Thyroid gland (tissue), 4 donors: ENCODE measurements at regions not wholly inside any gene's neighbourhood (a gene's known extent, or its start where the extent isn't known, plus 50 kb on each side); places are given as distances from the start of the nearest gene placed in this dataset.
"Not testable (repeated sequence)": the region's sequence is repeated elsewhere in the genome, so short reads cannot be mapped to it uniquely, and the experiment has no call there.

ENCODE experiments used
- DNase-seq, 2 donors: peaks; one replicate each; pipeline ENCODE4 v3.0.0-alpha.2; 2019
- H3K27ac ChIP-seq, 3 donors: fragments of 200-600 bp; sonication (generic); 1 replicate in 2 of 3; 2 replicates in 1 of 3; pipeline ENCODE4 v1.5.1; 2016 to 2019; ENCODE audit warnings: mild to moderate bottlenecking in 1 of 3, moderate library complexity in 1 of 3
- H3K27me3 ChIP-seq: fragments of 200-600 bp; sonication (generic); one replicate; pipeline ENCODE4 v1.5.1; 2019
- H3K36me3 ChIP-seq, 2 donors: fragments of 200-600 bp; sonication (generic); one replicate each; pipeline ENCODE4 v1.5.1; 2016 to 2019
- H3K4me1 ChIP-seq, 2 donors: fragments of 200-600 bp; sonication (generic); one replicate each; pipeline ENCODE4 v1.5.1; 2017 to 2019
- H3K4me3 ChIP-seq, 3 donors: fragments of 200-600 bp; sonication (generic); replicated peaks in 1 of 3; 1 replicate in 2 of 3; 2 replicates in 1 of 3; pipeline ENCODE4 v1.5.1; 2016; ENCODE audit warnings: mild to moderate bottlenecking in 1 of 3
- H3K9me3 ChIP-seq: fragments of 200-600 bp; sonication (generic); one replicate; pipeline ENCODE4 v1.5.1; 2017
- POLR2A ChIP-seq, 2 donors: fragments of 450-650 bp; IDR thresholded peaks; one replicate each; pipeline ENCODE4 v1.6.1; 2017; ENCODE audit warnings: antibody characterized with exemption in 2 of 2, mild to moderate bottlenecking in 2 of 2, moderate library complexity in 1 of 2
- WGBS, 2 donors: methylation state at CpG; one replicate each; pipeline ENCODE4 v1.1.5; 2017; 5-methylcytosine and 5-hydroxymethylcytosine counted together
- intact Hi-C: fragments of 100-400 bp; cut with DNase I; formaldehyde crosslinking; loops from one replicate; pipeline ENCODE4 v1.15.1; 2023
- TF ChIP-seq, protein P1 (sequence below), 6 experiments: fragments of 200-600 bp in 3 of 6; fragments of 450-650 bp in 3 of 6; sonication (generic) in 3 of 6; IDR thresholded peaks; one replicate each; pipeline ENCODE4 v1.5.1; 2016 to 2019; ENCODE audit warnings: antibody characterized with exemption in 6 of 6, mild to moderate bottlenecking in 2 of 6, inconsistent platforms in 1 of 6, moderate library complexity in 1 of 6

DNA sequence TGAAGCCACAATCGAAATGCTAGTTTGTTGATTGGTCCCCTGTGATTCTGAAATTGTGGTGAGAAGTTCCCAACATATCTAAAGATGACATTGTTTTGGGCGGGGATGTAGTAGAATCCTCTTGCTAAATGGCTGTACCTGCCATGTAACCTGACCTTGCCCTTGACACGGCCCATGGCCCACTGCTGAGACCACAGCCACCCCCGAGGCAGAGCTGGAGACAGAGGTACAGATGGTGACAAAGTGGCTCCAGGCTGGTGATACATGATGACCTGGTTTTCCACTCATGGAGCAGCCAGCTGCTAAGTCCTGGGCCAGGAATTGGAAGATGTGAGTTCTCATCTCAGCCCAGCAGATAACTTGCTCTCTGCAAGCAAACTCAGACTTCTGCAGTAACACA lies 226.5 kb downstream of the FOXD2 start:
- Histone ChIP-seq H3K4me1 (no peaks in the 10 kb centered on the region), H3K9me3 (no peaks in the 10 kb centered on the region), H3K27ac (no peak overlapping the region), H3K27me3 (no peaks in the 10 kb centered on the region), H3K36me3 (no peaks in the 10 kb centered on the region), H3K4me3 (no peak overlapping the region)
- 91 to 97% methylated on average over 3 to 4 of the region's 4 CpGs for WGBS, 2 donors
- DNase-seq = no peak
- TF ChIP-seq, protein P1, sequence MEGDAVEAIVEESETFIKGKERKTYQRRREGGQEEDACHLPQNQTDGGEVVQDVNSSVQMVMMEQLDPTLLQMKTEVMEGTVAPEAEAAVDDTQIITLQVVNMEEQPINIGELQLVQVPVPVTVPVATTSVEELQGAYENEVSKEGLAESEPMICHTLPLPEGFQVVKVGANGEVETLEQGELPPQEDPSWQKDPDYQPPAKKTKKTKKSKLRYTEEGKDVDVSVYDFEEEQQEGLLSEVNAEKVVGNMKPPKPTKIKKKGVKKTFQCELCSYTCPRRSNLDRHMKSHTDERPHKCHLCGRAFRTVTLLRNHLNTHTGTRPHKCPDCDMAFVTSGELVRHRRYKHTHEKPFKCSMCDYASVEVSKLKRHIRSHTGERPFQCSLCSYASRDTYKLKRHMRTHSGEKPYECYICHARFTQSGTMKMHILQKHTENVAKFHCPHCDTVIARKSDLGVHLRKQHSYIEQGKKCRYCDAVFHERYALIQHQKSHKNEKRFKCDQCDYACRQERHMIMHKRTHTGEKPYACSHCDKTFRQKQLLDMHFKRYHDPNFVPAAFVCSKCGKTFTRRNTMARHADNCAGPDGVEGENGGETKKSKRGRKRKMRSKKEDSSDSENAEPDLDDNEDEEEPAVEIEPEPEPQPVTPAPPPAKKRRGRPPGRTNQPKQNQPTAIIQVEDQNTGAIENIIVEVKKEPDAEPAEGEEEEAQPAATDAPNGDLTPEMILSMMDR (IDR thresholded peaks at IDR 0.05) = no peak
- TF ChIP-seq POLR2A (IDR thresholded peaks at IDR 0.05) = no peak
- intact Hi-C loops = no loop called here

GRCh38 chr1:47664896-47665295 lies 227.1 kb downstream of the FOXD2 start:
- H3K9me3 ChIP-seq, H3K27ac ChIP-seq, H3K27me3 ChIP-seq, DNase-seq, H3K4me1 ChIP-seq, H3K4me3 ChIP-seq, intact Hi-C loops, H3K36me3 ChIP-seq: not testable (repeated sequence)
- 86% methylated on average over 8 of the region's 8 CpGs for WGBS, 2 donors

GRCh38 chr1:47669081-47669585 lies 231.3 kb downstream of the FOXD2 start:
- no peak overlapping the region for H3K4me3 ChIP-seq
- WGBS, 2 donors = 94 to 95% methylated on average over 10 of the region's 10 CpGs
- H3K27me3 ChIP-seq = no peaks in the 10 kb centered on the region
- H3K9me3 ChIP-seq = no peaks in the 10 kb centered on the region
- H3K36me3 ChIP-seq = no peaks in the 10 kb centered on the region
- intact Hi-C loops = no loop called here
- TF ChIP-seq, protein P1 (IDR thresholded peaks at IDR 0.05) = no peak
- TF ChIP-seq POLR2A (IDR thresholded peaks at IDR 0.05) = no peak
- H3K27ac ChIP-seq = no peak overlapping the region
- DNase-seq = no peak
- H3K4me1 ChIP-seq = no peaks in the 10 kb centered on the region

GRCh38 chr1:47672622-47673021 lies 234.8 kb downstream of the FOXD2 start:
- intact Hi-C loops = no loop called here
- H3K9me3 ChIP-seq = no peaks in the 10 kb centered on the region
- DNase-seq = no peak
- H3K4me3 ChIP-seq = no peak overlapping the region
- H3K27ac ChIP-seq = no peak overlapping the region
- H3K36me3 ChIP-seq = no peaks in the 10 kb centered on the region
- no peaks in the 10 kb centered on the region for H3K27me3 ChIP-seq
- TF ChIP-seq POLR2A (IDR thresholded peaks at IDR 0.05) = no peak
- TF ChIP-seq, protein P1 (IDR thresholded peaks at IDR 0.05) = no peak
- no peaks in the 10 kb centered on the region for H3K4me1 ChIP-seq

- H3K4me3 ChIP-seq = no peak overlapping the region
- no peak overlapping the region for H3K27ac ChIP-seq
- no peaks in the 10 kb centered on the region for H3K36me3 ChIP-seq
- intact Hi-C loops = no loop called here
- H3K9me3 ChIP-seq = no peaks in the 10 kb centered on the region
- H3K27me3 ChIP-seq = no peaks in the 10 kb centered on the region
- TF ChIP-seq, protein P1 (IDR thresholded peaks at IDR 0.05) = no peak
- TF ChIP-seq POLR2A (IDR thresholded peaks at IDR 0.05) = no peak
- no peak for DNase-seq
- no peaks in the 10 kb centered on the region for H3K4me1 ChIP-seq
Observed at GRCh38 chr1:47674189-47674588, 236.3 kb downstream of the FOXD2 start.
